Small intestine (tissue), 7 donors: ENCODE measurements at regions not wholly inside any gene's neighbourhood (a gene's known extent, or its start where the extent isn't known, plus 50 kb on each side); places are given as distances from the start of the nearest gene placed in this dataset.
"Not testable (repeated sequence)": the region's sequence is repeated elsewhere in the genome, so short reads cannot be mapped to it uniquely, and the experiment has no call there.

Experiments
- DNase-seq, 2 donors: peaks; one replicate each; pipeline versions ENCODE4 v3.0.0 to v3.0.0-alpha.2; 2013
- FAIRE-seq: peaks from 2 replicates; lab custom pipeline; 2012; peaks lifted over from hg19 to GRCh38; lab: Jason Lieb, UNC
- H3K27ac ChIP-seq, 3 donors: one replicate each; pipeline ENCODE4 v1.5.1; 2013; ENCODE audit warnings: low read length in 2 of 3, mild to moderate bottlenecking in 2 of 3, control low read depth in 1 of 3, inconsistent platforms in 1 of 3, low read depth in 1 of 3, moderate library complexity in 1 of 3
- H3K27me3 ChIP-seq, 3 donors: one replicate each; pipeline ENCODE4 v1.6.1; 2013; ENCODE audit warnings: low read length in 3 of 3, inconsistent platforms in 1 of 3; ENCODE audit not compliant: control insufficient read depth in 3 of 3, insufficient read depth in 3 of 3
- H3K36me3 ChIP-seq, 3 donors: one replicate each; pipeline ENCODE4 v1.6.1; 2013; ENCODE audit warnings: low read length in 3 of 3, inconsistent platforms in 1 of 3, low read depth in 1 of 3, mild to moderate bottlenecking in 1 of 3, moderate library complexity in 1 of 3; ENCODE audit not compliant: control insufficient read depth in 3 of 3, insufficient read depth in 2 of 3
- H3K4me1 ChIP-seq, 3 donors: one replicate each; pipeline ENCODE4 v1.6.1; 2013; ENCODE audit warnings: low read length in 2 of 3, inconsistent platforms in 1 of 3, low read depth in 1 of 3, mild to moderate bottlenecking in 1 of 3, moderate library complexity in 1 of 3; ENCODE audit not compliant: control insufficient read depth in 3 of 3, insufficient read depth in 2 of 3
- H3K4me3 ChIP-seq, 3 donors: one replicate each; pipeline ENCODE4 v1.5.1; 2013; ENCODE audit warnings: low read length in 3 of 3, control low read depth in 1 of 3, inconsistent platforms in 1 of 3, low read depth in 1 of 3, mild to moderate bottlenecking in 1 of 3, moderate library complexity in 1 of 3
- H3K9me3 ChIP-seq, 2 donors: one replicate each; pipeline ENCODE4 v1.6.1; 2013; ENCODE audit warnings: low read depth in 1 of 2, low read length in 1 of 2; ENCODE audit not compliant: control insufficient read depth in 2 of 2, insufficient read depth in 1 of 2
- WGBS, 3 donors: extraction: QIAGEN DNeasy Blood & Tissue Kit; methylation state at CpG; one replicate each; pipeline ENCODE4 v1.1.7; 2013; 5-methylcytosine and 5-hydroxymethylcytosine counted together
- donor health status: healthy with polysubstance abuse.
- donor health status: control.
- donor health status: control.
- donor health status: Bipolar disorder and iron deficiency.
- donor health status: healthy.

DNA sequence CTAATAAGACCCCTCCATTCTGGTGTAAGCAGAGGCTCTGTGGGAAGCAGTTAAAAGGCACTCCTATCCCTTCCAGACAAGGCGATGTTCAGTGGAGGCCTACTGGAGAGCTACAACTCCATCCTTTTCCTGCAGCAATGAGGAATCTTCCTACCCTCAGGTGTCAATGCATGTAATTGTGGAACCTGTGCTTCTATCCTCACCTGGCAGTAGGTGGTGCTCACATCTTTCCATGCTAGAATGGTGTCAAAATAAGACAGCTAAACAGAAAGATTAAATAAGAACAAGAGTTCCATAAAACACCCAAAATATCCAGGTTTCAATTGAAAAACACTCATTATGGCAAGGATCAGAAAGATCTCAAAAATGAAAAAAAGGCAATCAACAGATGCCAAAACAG, 224.6 kb downstream of the IL15 start:
- no peaks in the 10 kb centered on the region for H3K27me3 ChIP-seq
- DNase-seq: no peak
- no peak overlapping the region for H3K27ac ChIP-seq
- 89 to 93% (median 92%) methylated on average over 1 of the region's 1 CpG for WGBS, 3 donors
- H3K4me3 ChIP-seq: no peak overlapping the region
- FAIRE-seq: no peak
- H3K36me3 ChIP-seq: no peaks in the 10 kb centered on the region
- H3K9me3 ChIP-seq: peaks cover 0 to 2% of the 10 kb centered on the region in 2 donors
- no peaks in the 10 kb centered on the region for H3K4me1 ChIP-seq

DNA sequence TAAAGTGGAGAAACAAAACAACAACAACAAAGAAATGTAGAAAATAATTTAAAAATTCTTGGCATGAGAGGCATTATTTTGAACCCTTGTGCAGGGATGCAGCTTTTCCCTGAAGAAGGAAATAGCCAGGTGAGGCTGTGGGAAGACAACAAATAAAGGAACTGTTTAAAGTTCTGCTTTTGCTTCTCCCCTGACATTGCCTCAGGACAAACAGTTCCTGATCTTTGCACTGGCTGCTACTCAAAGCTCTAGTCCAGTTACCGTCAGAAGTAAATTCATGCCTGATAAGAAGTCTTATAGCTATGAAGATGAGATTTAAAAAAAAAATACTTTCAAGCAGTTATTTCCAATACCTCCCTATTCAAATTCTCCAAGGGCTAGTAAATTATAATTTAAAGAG, 233.8 kb downstream of the IL15 start:
- peaks cover 0 to 6% of the 10 kb centered on the region in 2 donors for H3K9me3 ChIP-seq
- no peak overlapping the region for H3K27ac ChIP-seq
- H3K4me1 ChIP-seq: no peaks in the 10 kb centered on the region
- no peaks in the 10 kb centered on the region for H3K36me3 ChIP-seq
- peak in 1 of 2 donors; percentile 3 for DNase-seq
- H3K27me3 ChIP-seq: no peaks in the 10 kb centered on the region
- 10 to 36% (median 33%) methylated on average over 1 of the region's 1 CpG for WGBS, 3 donors
- H3K4me3 ChIP-seq: no peak overlapping the region
- no peak for FAIRE-seq

- WGBS, 3 donors: 56 to 75% (median 70%) methylated on average over 4 of the region's 4 CpGs
- Histone ChIP-seq H3K4me1 (no peaks in the 10 kb centered on the region), H3K9me3 (peaks cover 0 to 8% of the 10 kb centered on the region in 2 donors), H3K36me3 (no peaks in the 10 kb centered on the region), H3K27ac (no peak overlapping the region), H3K4me3 (no peak overlapping the region), H3K27me3 (no peaks in the 10 kb centered on the region)
- FAIRE-seq: no peak
- DNase-seq: no peak
Observed at GRCh38 chr4:141871086-141871770, 234.8 kb downstream of the IL15 start.

GRCh38 chr4:141882650-141883049, 246.3 kb downstream of the IL15 start:
- H3K9me3 ChIP-seq, H3K27me3 ChIP-seq, H3K36me3 ChIP-seq, FAIRE-seq, H3K4me3 ChIP-seq, DNase-seq, H3K4me1 ChIP-seq, H3K27ac ChIP-seq: not testable (repeated sequence)
- 50 to 58% (median 56%) methylated on average over 7 to 11 of the region's 12 CpGs for WGBS, 3 donors

GRCh38 chr4:141884070-141884469, 247.7 kb downstream of the IL15 start:
- no peaks in the 10 kb centered on the region for H3K9me3 ChIP-seq
- no peak overlapping the region for H3K4me3 ChIP-seq
- no peaks in the 10 kb centered on the region for H3K4me1 ChIP-seq
- DNase-seq (peak in 1 of 2 donors; percentile 3), FAIRE-seq (no peak)
- 15 to 68% (median 55%) methylated on average over 2 of the region's 2 CpGs for WGBS, 3 donors
- H3K36me3 ChIP-seq: no peaks in the 10 kb centered on the region
- no peaks in the 10 kb centered on the region for H3K27me3 ChIP-seq
- no peak overlapping the region for H3K27ac ChIP-seq

DNA sequence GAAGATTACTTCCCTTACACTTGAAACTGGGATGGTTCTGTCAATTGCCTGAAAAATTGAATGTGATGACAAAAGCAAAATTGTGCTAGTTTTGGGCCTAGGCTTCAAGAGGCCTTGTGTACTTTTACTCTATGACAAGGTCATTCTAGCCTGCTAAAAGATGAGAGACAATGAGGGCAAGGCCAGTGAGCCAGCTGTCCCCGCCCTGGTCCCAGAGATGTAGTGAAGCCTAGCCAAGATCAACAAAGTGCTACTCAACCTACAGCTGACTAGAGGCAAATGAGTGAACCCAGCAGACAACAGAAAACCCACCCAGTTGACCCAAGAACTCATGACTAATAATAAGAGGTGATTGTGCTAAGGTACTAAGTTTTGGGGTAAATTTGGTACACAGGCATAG, 248.7 kb downstream of the IL15 start:
- Histone ChIP-seq H3K27ac (no peak overlapping the region), H3K9me3 (no peaks in the 10 kb centered on the region), H3K27me3 (no peaks in the 10 kb centered on the region), H3K36me3 (no peaks in the 10 kb centered on the region), H3K4me3 (no peak overlapping the region), H3K4me1 (no peaks in the 10 kb centered on the region)
- FAIRE-seq (no peak), DNase-seq (no peak)
- 82 to 100% (median 93%) methylated on average over 1 of the region's 1 CpG for WGBS, 3 donors

DNA sequence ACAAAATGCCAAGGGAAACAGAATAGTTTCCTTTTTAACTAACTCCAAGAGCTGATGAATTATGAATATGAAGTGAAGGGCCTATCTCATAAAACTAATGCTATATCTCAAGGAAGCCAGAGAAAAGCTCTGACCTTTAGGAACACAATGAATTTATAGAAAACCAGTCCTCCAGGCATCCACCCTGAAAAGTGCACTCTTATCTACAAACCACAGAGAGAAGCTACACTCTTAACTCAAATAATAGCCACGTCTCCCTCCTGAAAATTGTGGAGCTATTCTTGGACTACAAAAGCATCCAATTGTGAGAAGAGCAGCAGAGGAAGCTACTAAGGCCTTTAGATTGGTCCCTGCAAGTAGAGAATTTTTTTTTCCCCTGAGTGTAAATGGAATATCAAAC, 253.9 kb downstream of the IL15 start:
- FAIRE-seq (no peak), DNase-seq (no peak)
- Histone ChIP-seq H3K27me3 (no peaks in the 10 kb centered on the region), H3K27ac (no peak overlapping the region), H3K4me3 (no peak overlapping the region), H3K9me3 (no peaks in the 10 kb centered on the region), H3K36me3 (no peaks in the 10 kb centered on the region), H3K4me1 (no peaks in the 10 kb centered on the region)
- WGBS, 3 donors: 19 to 37% (median 20%) methylated on average over 1 of the region's 1 CpG

DNA sequence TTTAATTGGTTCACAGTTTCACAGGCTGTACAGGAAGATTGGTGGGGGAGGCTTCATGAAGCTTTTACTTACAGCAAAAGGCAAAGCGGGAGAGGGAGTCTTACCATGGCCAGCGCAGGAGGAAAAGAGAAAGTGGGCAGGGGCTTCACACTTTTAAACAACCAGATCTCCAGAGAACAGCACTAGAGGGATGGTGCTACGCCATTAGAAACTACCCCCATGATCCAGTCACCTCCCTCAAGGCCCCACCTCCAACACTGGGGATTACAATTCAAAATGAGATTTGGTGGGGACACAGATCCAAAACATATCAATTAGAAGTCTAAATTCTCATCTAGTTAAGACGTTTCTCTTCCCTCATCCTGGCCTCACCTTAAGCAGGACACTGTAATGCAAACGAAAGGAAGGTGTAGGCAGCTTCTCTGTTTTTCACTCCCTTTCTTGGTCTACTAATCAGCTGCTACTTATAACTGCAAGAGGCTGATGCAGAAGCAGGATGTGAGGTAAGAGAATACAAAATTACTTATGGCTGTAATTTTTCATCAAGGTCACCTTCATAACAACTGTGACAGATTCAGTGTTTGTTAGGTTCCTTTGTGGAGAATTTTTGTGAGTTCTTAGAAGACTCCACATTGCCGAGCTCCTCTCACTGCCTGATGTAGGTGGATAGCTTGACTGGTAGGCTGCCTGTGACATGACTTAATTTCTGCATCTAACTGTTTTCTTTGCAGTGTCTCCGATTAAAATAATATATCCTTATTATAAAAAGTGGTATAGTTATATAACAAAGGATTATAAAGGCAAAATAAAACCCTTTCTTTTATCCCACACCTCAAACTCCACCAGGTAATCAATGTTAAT, 255.1 kb downstream of the IL15 start:
- FAIRE-seq (no peak), DNase-seq (no peak)
- no peaks in the 10 kb centered on the region for H3K4me1 ChIP-seq
- 75 to 85% (median 80%) methylated on average over 7 of the region's 7 CpGs for WGBS, 3 donors
- H3K36me3 ChIP-seq: no peaks in the 10 kb centered on the region
- H3K4me3 ChIP-seq: no peak overlapping the region
- no peaks in the 10 kb centered on the region for H3K9me3 ChIP-seq
- no peak overlapping the region for H3K27ac ChIP-seq
- no peaks in the 10 kb centered on the region for H3K27me3 ChIP-seq
